Sigmoid colon (tissue), 6 donors: ENCODE measurements at regions not wholly inside any gene's neighbourhood (a gene's known extent, or its start where the extent isn't known, plus 50 kb on each side); places are given as distances from the start of the nearest gene placed in this dataset.

ENCODE experiments used
- DNase-seq: peaks from one replicate; pipeline ENCODE4 v3.0.0-alpha.2; 2019
- H3K27ac ChIP-seq, 4 donors: fragments of 200-600 bp; sonication (generic); one replicate each; pipeline ENCODE4 v1.5.1; 2016 to 2019; ENCODE audit warnings: mild to moderate bottlenecking in 1 of 4
- H3K27me3 ChIP-seq, 3 donors: fragments of 200-600 bp; sonication (generic); one replicate each; pipeline ENCODE4 v1.5.1; 2019; ENCODE audit warnings: mild to moderate bottlenecking in 1 of 3
- H3K36me3 ChIP-seq, 4 donors: fragments of 200-600 bp; sonication (generic); one replicate each; pipeline ENCODE4 v1.5.1; 2016 to 2019
- H3K4me1 ChIP-seq, 4 donors: fragments of 200-600 bp; sonication (generic); one replicate each; pipeline ENCODE4 v1.5.1; 2017 to 2019
- H3K4me3 ChIP-seq, 4 donors: fragments of 200-600 bp; sonication (generic); one replicate each; pipeline ENCODE4 v1.5.1; 2017 to 2019; ENCODE audit warnings: mild to moderate bottlenecking in 2 of 4, moderate library complexity in 1 of 4
- H3K9me3 ChIP-seq, 4 donors: fragments of 200-600 bp in 3 of 4; sonication (generic) in 3 of 4; one replicate each; pipeline versions ENCODE4 v1.5.1 to v1.6.1; 2013 to 2019
- EP300 ChIP-seq, 4 donors: sonication (generic); formaldehyde crosslinking; IDR thresholded peaks; one replicate each; pipeline ENCODE4 v1.6.1; 2017; ENCODE audit warnings: antibody characterized with exemption in 4 of 4
- POLR2A ChIP-seq, 2 donors: fragments of 450-650 bp; IDR thresholded peaks; one replicate each; pipeline ENCODE4 v1.6.1; 2016; ENCODE audit warnings: antibody characterized with exemption in 2 of 2, mild to moderate bottlenecking in 2 of 2, moderate library complexity in 2 of 2
- POLR2AphosphoS5 ChIP-seq, 4 donors: sonication (generic); formaldehyde crosslinking; IDR thresholded peaks; one replicate each; pipeline ENCODE4 v1.6.1; 2017; ENCODE audit warnings: antibody characterized with exemption in 4 of 4
- WGBS, 2 donors: extraction: QIAGEN DNeasy Blood & Tissue Kit; methylation state at CpG; one replicate each; pipeline ENCODE4 v1.1.7; 2013; 5-methylcytosine and 5-hydroxymethylcytosine counted together
- intact Hi-C: fragments of 100-400 bp; cut with DNase I; formaldehyde crosslinking; loops from one replicate; pipeline ENCODE4 v1.15.1; 2023
- TF ChIP-seq, protein P1 (sequence below), 4 experiments: fragments of 450-650 bp in 3 of 4; fragments of 200-600 bp in 1 of 4; IDR thresholded peaks; one replicate each; pipeline ENCODE4 v1.5.1; 2016 to 2019; ENCODE audit warnings: antibody characterized with exemption in 4 of 4, mild to moderate bottlenecking in 3 of 4, moderate library complexity in 2 of 4
- donor health status: healthy with polysubstance abuse.
- donor health status: healthy.

DNA sequence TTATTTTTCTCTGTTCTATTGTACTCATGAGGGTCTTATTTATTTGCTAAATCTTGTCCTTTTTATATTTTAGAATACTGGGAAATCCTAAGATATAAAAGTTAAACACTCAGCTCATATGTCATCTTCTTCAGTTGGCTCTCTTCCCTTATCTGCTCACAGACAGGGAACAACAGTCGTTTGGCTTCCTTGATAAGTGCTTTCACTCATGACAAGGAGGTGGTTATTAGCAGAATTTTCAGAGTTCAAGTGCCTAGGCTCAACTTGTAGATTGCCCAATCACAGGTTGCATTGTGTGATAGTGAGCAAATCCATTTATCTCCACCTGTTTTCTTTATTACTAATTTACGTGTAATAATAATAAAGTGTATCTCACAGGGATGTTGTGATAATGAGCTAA, 620.3 kb upstream of the PCDH20 start:
- Histone ChIP-seq H3K4me1 (no peaks in the 10 kb centered on the region), H3K9me3 (no peaks in the 10 kb centered on the region), H3K4me3 (no peak overlapping the region), H3K27me3 (no peaks in the 10 kb centered on the region), H3K36me3 (no peaks in the 10 kb centered on the region), H3K27ac (no peak overlapping the region)
- no peak for TF ChIP-seq POLR2AphosphoS5 (IDR thresholded peaks at IDR 0.05)
- TF ChIP-seq, protein P1, sequence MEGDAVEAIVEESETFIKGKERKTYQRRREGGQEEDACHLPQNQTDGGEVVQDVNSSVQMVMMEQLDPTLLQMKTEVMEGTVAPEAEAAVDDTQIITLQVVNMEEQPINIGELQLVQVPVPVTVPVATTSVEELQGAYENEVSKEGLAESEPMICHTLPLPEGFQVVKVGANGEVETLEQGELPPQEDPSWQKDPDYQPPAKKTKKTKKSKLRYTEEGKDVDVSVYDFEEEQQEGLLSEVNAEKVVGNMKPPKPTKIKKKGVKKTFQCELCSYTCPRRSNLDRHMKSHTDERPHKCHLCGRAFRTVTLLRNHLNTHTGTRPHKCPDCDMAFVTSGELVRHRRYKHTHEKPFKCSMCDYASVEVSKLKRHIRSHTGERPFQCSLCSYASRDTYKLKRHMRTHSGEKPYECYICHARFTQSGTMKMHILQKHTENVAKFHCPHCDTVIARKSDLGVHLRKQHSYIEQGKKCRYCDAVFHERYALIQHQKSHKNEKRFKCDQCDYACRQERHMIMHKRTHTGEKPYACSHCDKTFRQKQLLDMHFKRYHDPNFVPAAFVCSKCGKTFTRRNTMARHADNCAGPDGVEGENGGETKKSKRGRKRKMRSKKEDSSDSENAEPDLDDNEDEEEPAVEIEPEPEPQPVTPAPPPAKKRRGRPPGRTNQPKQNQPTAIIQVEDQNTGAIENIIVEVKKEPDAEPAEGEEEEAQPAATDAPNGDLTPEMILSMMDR (IDR thresholded peaks at IDR 0.05), result no peak
- TF ChIP-seq POLR2A (IDR thresholded peaks at IDR 0.05), result no peak
- no peak for TF ChIP-seq EP300 (IDR thresholded peaks at IDR 0.05)
- DNase-seq, result no peak
- whole genome bisulfite sequencing, 2 donors, result 61 to 63% methylated on average over 2 of the region's 2 CpGs
- intact Hi-C loops, result no loop called here

DNA sequence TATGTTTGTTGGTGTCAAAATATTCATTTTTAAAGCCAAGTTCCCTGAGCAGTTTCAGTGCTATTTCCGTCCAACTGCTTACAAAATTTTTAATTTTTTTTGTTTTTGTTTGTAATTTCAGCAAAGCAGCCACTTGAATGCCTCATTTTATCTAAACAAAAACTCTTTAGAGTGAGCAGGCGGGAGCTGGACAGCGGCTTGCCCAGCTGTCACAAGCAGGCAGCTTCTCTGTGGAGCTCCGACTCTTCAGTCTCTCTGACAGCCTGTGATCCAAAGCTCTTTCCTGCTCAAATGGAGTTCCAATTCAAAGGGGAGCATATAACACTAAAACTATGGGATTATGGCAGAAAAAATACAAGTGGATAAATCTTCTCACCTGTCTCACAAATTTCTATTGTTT, 618.3 kb upstream of the PCDH20 start:
- Histone ChIP-seq H3K27ac (no peak overlapping the region), H3K27me3 (no peaks in the 10 kb centered on the region), H3K36me3 (no peaks in the 10 kb centered on the region), H3K4me3 (no peak overlapping the region), H3K4me1 (no peaks in the 10 kb centered on the region), H3K9me3 (no peaks in the 10 kb centered on the region)
- no peak for TF ChIP-seq EP300 (IDR thresholded peaks at IDR 0.05)
- TF ChIP-seq, protein P1 (IDR thresholded peaks at IDR 0.05), result no peak
- TF ChIP-seq POLR2A (IDR thresholded peaks at IDR 0.05), result no peak
- no peak for TF ChIP-seq POLR2AphosphoS5 (IDR thresholded peaks at IDR 0.05)
- DNase-seq, result no peak
- 56 to 58% methylated on average over 4 of the region's 4 CpGs for WGBS, 2 donors
- intact Hi-C loops, result no loop called here

DNA sequence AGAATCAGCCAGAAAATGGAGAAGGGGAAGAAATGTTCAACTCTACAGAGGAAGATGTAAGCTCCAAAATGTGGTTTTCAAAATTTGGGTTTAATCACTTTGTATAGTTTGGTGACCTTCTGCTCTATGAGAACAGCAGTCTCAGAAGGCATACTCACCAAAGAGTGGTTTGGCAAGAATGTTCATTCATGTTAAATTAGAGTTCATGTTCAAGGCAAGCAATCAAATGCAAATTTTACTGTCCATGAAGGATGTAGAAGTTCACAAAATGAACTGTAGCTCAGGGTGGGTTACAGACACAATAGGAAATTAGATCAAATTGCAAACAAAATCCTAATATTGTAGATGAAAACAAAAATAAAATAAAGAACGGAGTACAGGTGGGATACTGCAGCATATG, 606.7 kb upstream of the PCDH20 start:
- DNase-seq, result no peak
- Histone ChIP-seq H3K27ac (no peak overlapping the region), H3K9me3 (no peaks in the 10 kb centered on the region), H3K4me1 (no peaks in the 10 kb centered on the region), H3K27me3 (no peaks in the 10 kb centered on the region), H3K36me3 (no peaks in the 10 kb centered on the region), H3K4me3 (no peak overlapping the region)
- TF ChIP-seq POLR2AphosphoS5 (IDR thresholded peaks at IDR 0.05) (no peak), POLR2A (IDR thresholded peaks at IDR 0.05) (no peak), EP300 (IDR thresholded peaks at IDR 0.05) (no peak)
- TF ChIP-seq, protein P1 (IDR thresholded peaks at IDR 0.05), result no peak
- intact Hi-C loops, result no loop called here
- WGBS, 2 donors, result 88 to 98% methylated on average over 1 of the region's 1 CpG

DNA sequence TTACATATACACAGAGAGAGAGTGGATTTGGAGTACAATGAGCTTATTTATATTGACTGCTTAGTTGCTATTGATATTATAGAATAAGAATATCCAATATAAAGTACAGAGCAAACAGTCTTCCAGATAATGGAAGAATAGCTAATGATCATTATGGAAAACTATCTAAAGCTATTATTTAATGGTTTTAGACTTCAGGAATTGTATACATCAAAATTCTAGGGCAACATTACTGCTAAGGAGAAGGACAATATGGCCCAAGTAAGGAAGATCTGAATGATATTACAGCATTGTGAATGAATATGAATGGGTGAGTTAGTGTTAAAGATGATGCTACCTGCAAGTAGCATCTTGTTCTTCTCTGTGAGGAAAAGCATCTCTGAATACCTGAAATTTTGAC, 604.2 kb upstream of the PCDH20 start:
- Histone ChIP-seq H3K27ac (no peak overlapping the region), H3K4me3 (no peak overlapping the region), H3K4me1 (no peaks in the 10 kb centered on the region), H3K9me3 (no peaks in the 10 kb centered on the region), H3K36me3 (no peaks in the 10 kb centered on the region), H3K27me3 (no peaks in the 10 kb centered on the region)
- intact Hi-C loops, result no loop called here
- TF ChIP-seq POLR2AphosphoS5 (IDR thresholded peaks at IDR 0.05) (no peak), EP300 (IDR thresholded peaks at IDR 0.05) (no peak), POLR2A (IDR thresholded peaks at IDR 0.05) (no peak)
- TF ChIP-seq, protein P1 (IDR thresholded peaks at IDR 0.05), result no peak
- DNase-seq, result no peak

DNA sequence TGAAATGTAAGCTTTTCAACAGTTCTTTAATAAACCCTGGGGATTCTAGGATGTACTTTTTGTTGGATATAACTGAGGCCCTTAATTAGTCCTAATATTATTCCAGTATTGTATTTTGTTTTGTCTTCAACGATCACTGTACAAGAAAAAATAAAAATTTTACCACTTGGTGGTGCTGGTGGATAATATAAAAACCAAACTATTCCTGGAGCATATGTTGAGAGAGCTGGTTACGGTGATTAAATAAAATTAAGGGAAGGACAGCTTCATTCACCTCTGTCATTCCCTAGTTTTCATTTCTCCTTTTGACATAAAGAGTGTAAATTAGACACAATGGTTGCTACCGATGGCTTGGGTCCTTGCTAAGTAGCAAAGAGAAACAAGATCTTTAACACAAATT, 598.6 kb upstream of the PCDH20 start:
- Histone ChIP-seq H3K9me3 (no peaks in the 10 kb centered on the region), H3K4me1 (no peaks in the 10 kb centered on the region), H3K4me3 (peak overlapping the region in 1 of 4 donors; percentile 16), H3K36me3 (no peaks in the 10 kb centered on the region), H3K27ac (no peak overlapping the region), H3K27me3 (no peaks in the 10 kb centered on the region)
- no peak for DNase-seq
- intact Hi-C loops, result no loop called here
- TF ChIP-seq, protein P1 (IDR thresholded peaks at IDR 0.05), result peak in 1 of 4 experiments; percentile 18
- TF ChIP-seq POLR2A (IDR thresholded peaks at IDR 0.05), result no peak
- WGBS, 2 donors, result 28 to 45% methylated on average over 3 of the region's 3 CpGs
